Suprapubic skin (tissue), 4 donors: ENCODE measurements at regions not wholly inside any gene's neighbourhood (a gene's known extent, or its start where the extent isn't known, plus 50 kb on each side); places are given as distances from the start of the nearest gene placed in this dataset.

Experiments
- DNase-seq, 2 donors: peaks; one replicate each; pipeline ENCODE4 v3.0.0-alpha.2; 2019; ENCODE audit warnings: low spot score in 2 of 2
- H3K27ac ChIP-seq: fragments of 200-600 bp; sonication (generic); one replicate; pipeline ENCODE4 v1.5.1; 2019
- H3K27me3 ChIP-seq: fragments of 200-600 bp; sonication (generic); one replicate; pipeline ENCODE4 v1.5.1; 2019
- H3K36me3 ChIP-seq: fragments of 200-600 bp; sonication (generic); one replicate; pipeline ENCODE4 v1.5.1; 2019
- H3K4me1 ChIP-seq: fragments of 200-600 bp; sonication (generic); one replicate; pipeline ENCODE4 v1.5.1; 2019
- H3K4me3 ChIP-seq: fragments of 200-600 bp; sonication (generic); one replicate; pipeline ENCODE4 v1.5.1; 2019; ENCODE audit warnings: mild to moderate bottlenecking
- H3K9me3 ChIP-seq: fragments of 200-600 bp; sonication (generic); one replicate; pipeline ENCODE4 v1.5.1; 2019
- EP300 ChIP-seq: sonication (generic); formaldehyde crosslinking; IDR thresholded peaks from one replicate; pipeline ENCODE4 v1.6.1; 2017; ENCODE audit warnings: antibody characterized with exemption
- POLR2A ChIP-seq, 2 donors: fragments of 450-650 bp; IDR thresholded peaks; one replicate each; pipeline ENCODE4 v1.6.1; 2017; ENCODE audit warnings: antibody characterized with exemption in 2 of 2, mild to moderate bottlenecking in 2 of 2, moderate library complexity in 2 of 2
- POLR2AphosphoS5 ChIP-seq, 3 donors: sonication (generic); formaldehyde crosslinking; IDR thresholded peaks; one replicate each; pipeline ENCODE4 v1.6.1; 2017; ENCODE audit warnings: antibody characterized with exemption in 3 of 3
- WGBS: methylation state at CpG from one replicate; pipeline ENCODE4 v1.1.5; 2018; 5-methylcytosine and 5-hydroxymethylcytosine counted together
- TF ChIP-seq, protein P1 (sequence below), 2 donors: fragments of 200-600 bp in 1 of 2; fragments of 450-650 bp in 1 of 2; sonication (generic) in 1 of 2; IDR thresholded peaks; one replicate each; pipeline ENCODE4 v1.5.1; 2016 to 2019; ENCODE audit warnings: antibody characterized with exemption in 2 of 2, mild to moderate bottlenecking in 1 of 2, moderate library complexity in 1 of 2

- TF ChIP-seq POLR2A (IDR thresholded peaks at IDR 0.05) (no peak), POLR2AphosphoS5 (IDR thresholded peaks at IDR 0.05) (no peak), EP300 (no peak)
- TF ChIP-seq, protein P1, sequence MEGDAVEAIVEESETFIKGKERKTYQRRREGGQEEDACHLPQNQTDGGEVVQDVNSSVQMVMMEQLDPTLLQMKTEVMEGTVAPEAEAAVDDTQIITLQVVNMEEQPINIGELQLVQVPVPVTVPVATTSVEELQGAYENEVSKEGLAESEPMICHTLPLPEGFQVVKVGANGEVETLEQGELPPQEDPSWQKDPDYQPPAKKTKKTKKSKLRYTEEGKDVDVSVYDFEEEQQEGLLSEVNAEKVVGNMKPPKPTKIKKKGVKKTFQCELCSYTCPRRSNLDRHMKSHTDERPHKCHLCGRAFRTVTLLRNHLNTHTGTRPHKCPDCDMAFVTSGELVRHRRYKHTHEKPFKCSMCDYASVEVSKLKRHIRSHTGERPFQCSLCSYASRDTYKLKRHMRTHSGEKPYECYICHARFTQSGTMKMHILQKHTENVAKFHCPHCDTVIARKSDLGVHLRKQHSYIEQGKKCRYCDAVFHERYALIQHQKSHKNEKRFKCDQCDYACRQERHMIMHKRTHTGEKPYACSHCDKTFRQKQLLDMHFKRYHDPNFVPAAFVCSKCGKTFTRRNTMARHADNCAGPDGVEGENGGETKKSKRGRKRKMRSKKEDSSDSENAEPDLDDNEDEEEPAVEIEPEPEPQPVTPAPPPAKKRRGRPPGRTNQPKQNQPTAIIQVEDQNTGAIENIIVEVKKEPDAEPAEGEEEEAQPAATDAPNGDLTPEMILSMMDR (IDR thresholded peaks at IDR 0.05): no peak
- no peak overlapping the region for H3K4me3 ChIP-seq
- no peaks in the 10 kb centered on the region for H3K36me3 ChIP-seq
- H3K4me1 ChIP-seq: peaks cover 12% of the 10 kb centered on the region
- no peak overlapping the region for H3K27ac ChIP-seq
- no peak for DNase-seq
- H3K27me3 ChIP-seq: no peaks in the 10 kb centered on the region
- 58% methylated on average over 6 of the region's 6 CpGs for WGBS
- H3K9me3 ChIP-seq: no peaks in the 10 kb centered on the region
These were observed 205.2 kb upstream of the EEA1 start for GRCh38 chr12:93134175-93134890.

DNA sequence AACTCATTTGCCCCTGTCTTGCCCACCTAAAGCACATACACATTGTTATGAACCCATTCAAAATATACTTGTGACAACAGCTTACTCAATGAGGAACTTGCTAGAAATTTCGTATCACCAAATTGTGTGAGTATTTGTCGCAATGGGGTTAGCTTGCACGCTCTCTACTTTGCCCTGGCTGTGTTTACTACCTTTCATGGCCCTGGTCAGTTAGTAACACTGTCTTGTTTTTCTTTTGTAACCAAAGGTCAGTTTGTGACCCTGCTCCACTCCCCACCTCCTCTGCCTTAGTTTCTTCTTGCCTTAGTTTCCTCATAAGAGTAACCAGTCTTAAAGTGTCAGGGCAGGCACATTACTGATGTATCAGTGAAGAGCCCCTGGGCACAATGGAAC, 205.8 kb upstream of the EEA1 start:
- Histone ChIP-seq H3K27ac (no peak overlapping the region), H3K27me3 (no peaks in the 10 kb centered on the region), H3K36me3 (no peaks in the 10 kb centered on the region), H3K9me3 (no peaks in the 10 kb centered on the region), H3K4me1 (peaks cover 12% of the 10 kb centered on the region), H3K4me3 (no peak overlapping the region)
- 80% methylated on average over 3 of the region's 3 CpGs for WGBS
- no peak for DNase-seq
- TF ChIP-seq POLR2A (IDR thresholded peaks at IDR 0.05) (no peak), EP300 (no peak), POLR2AphosphoS5 (IDR thresholded peaks at IDR 0.05) (no peak)
- TF ChIP-seq, protein P1 (IDR thresholded peaks at IDR 0.05): no peak

DNA sequence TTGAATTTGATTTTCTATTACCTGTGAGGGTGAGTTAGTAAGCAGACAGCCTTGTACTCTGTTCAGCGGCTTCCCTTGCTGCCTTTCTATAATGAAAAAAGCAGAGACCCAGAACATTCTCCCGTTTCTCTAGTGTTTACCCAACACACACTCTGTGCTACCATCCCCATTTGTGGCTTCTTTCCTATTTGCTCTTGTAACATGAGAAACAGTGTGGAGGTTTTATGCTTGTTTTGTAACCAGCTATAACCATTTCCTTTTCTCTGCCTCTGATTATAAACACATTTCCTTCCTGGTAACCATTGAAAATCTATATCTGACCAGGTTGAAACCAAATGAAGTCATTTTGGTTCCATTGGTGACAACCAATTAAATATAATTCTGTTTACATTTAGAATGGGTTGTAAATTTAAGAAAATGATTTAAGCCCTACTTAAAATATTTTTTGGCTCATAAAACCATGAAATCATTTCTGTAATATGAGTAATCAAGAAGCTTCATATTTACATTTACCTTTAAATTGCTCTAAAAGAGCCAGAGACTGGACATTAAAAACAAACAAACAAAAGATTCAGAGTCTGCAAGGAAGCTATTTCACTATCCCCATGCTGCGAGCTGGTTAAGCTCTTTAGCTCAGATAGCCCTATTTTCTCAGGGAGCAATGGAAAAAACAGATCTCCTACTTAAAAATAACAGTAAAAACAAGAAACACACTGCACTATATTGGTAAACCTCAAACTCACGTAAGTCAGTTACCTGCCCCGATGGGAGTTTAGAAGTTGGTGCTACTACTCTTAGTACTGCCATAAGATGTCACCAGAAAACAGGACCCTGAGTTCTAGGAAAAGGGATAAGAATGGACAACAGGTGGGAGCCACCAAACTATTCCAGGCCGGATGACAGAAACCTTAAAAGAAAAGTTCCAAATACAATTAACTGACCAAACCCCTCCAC, 206.5 kb upstream of the EEA1 start:
- Histone ChIP-seq H3K4me3 (no peak overlapping the region), H3K4me1 (peaks cover 12% of the 10 kb centered on the region), H3K27ac (no peak overlapping the region), H3K9me3 (no peaks in the 10 kb centered on the region), H3K36me3 (no peaks in the 10 kb centered on the region), H3K27me3 (no peaks in the 10 kb centered on the region)
- no peak for DNase-seq
- 67% methylated on average over 6 of the region's 6 CpGs for WGBS
- TF ChIP-seq POLR2A (IDR thresholded peaks at IDR 0.05): no peak
- TF ChIP-seq, protein P1 (IDR thresholded peaks at IDR 0.05): no peak
- TF ChIP-seq POLR2AphosphoS5 (IDR thresholded peaks at IDR 0.05): no peak
- no peak for TF ChIP-seq EP300

- 84% methylated on average over 6 of the region's 6 CpGs for WGBS
- no peak for DNase-seq
- Histone ChIP-seq H3K36me3 (no peaks in the 10 kb centered on the region), H3K27me3 (no peaks in the 10 kb centered on the region), H3K9me3 (no peaks in the 10 kb centered on the region), H3K27ac (no peak overlapping the region), H3K4me3 (no peak overlapping the region), H3K4me1 (peaks cover 12% of the 10 kb centered on the region)
- TF ChIP-seq POLR2A (IDR thresholded peaks at IDR 0.05) (no peak), EP300 (no peak), POLR2AphosphoS5 (IDR thresholded peaks at IDR 0.05) (no peak)
- TF ChIP-seq, protein P1 (IDR thresholded peaks at IDR 0.05): no peak
These were observed 207.4 kb upstream of the EEA1 start for GRCh38 chr12:93136253-93137055.
